Adrenal gland (tissue), 9 donors: ENCODE measurements at regions not wholly inside any gene's neighbourhood (a gene's known extent, or its start where the extent isn't known, plus 50 kb on each side); places are given as distances from the start of the nearest gene placed in this dataset.
A peak's percentile ranks its signal among the peaks of the same experiment; 100 is the strongest.

Source experiments
- DNase-seq, 7 donors: peaks; one replicate each; pipeline ENCODE4 v3.0.0-alpha.2; 2019 to 2020
- H3K27ac ChIP-seq, 5 donors: fragments of 200-600 bp; sonication (generic) in 4 of 5; 1 replicate in 3 of 5; 2 replicates in 2 of 5; pipeline versions ENCODE4 v1.5.1 to v1.8.0; 2016 to 2020; ENCODE audit warnings: mild to moderate bottlenecking in 1 of 5
- H3K27me3 ChIP-seq: fragments of 200-600 bp; 2 replicates; pipeline ENCODE4 v1.8.0; 2021
- H3K36me3 ChIP-seq, 2 donors: fragments of 200-600 bp; replicated peaks in 1 of 2; 1 replicate in 1 of 2; 2 replicates in 1 of 2; pipeline versions ENCODE4 v1.5.1 to v1.8.0; 2018 to 2022
- H3K4me1 ChIP-seq, 2 donors: fragments of 200-600 bp; replicated peaks in 1 of 2; 1 replicate in 1 of 2; 2 replicates in 1 of 2; pipeline versions ENCODE4 v1.5.1 to v1.8.0; 2018 to 2021
- H3K4me3 ChIP-seq, 4 donors: fragments of 200-600 bp; sonication (generic) in 3 of 4; one replicate each; pipeline ENCODE4 v1.5.1; 2016 to 2018
- H3K9me3 ChIP-seq, 3 donors: fragments of 200-600 bp; sonication (generic) in 1 of 3; replicated peaks in 1 of 3; 1 replicate in 2 of 3; 2 replicates in 1 of 3; pipeline versions ENCODE4 v1.5.1 to v1.8.0; 2016 to 2021
- POLR2A ChIP-seq, 2 donors: fragments of 450-650 bp; IDR thresholded peaks; one replicate each; pipeline ENCODE4 v1.6.1; 2017; ENCODE audit warnings: antibody characterized with exemption in 2 of 2, mild to moderate bottlenecking in 2 of 2, moderate library complexity in 1 of 2
- WGBS, 4 donors: extraction: QIAGEN DNeasy Blood & Tissue Kit in 2 of 4; methylation state at CpG; one replicate each; pipeline versions ENCODE4 v1.1.5 to v1.1.7; 2013 to 2017; 5-methylcytosine and 5-hydroxymethylcytosine counted together
- intact Hi-C, 2 donors: fragments of 100-400 bp; cut with DNase I; formaldehyde crosslinking; loops; one replicate each; pipeline versions ENCODE4 v1.14.1 to v1.15.0; 2022 to 2023
- TF ChIP-seq, protein P1 (sequence below), 6 experiments: fragments of 450-650 bp in 4 of 6; fragments of 200-600 bp in 2 of 6; sonication (generic) in 1 of 6; IDR thresholded peaks; 1 replicate in 5 of 6; 2 replicates in 1 of 6; pipeline versions ENCODE4 v1.5.1 to v1.8.0; 2016 to 2021; ENCODE audit warnings: antibody characterized with exemption in 6 of 6, mild to moderate bottlenecking in 2 of 6, moderate library complexity in 1 of 6
- donor health status: healthy with polysubstance abuse.
- donor health status: Bipolar disorder and iron deficiency.
- donor health status: DM: yes; HTN: yes; CAD: no.
- donor health status: DM: no; HTN: no; CAD: no.
- donor health status: DM: no; HTN: no; CAD: no.

DNA sequence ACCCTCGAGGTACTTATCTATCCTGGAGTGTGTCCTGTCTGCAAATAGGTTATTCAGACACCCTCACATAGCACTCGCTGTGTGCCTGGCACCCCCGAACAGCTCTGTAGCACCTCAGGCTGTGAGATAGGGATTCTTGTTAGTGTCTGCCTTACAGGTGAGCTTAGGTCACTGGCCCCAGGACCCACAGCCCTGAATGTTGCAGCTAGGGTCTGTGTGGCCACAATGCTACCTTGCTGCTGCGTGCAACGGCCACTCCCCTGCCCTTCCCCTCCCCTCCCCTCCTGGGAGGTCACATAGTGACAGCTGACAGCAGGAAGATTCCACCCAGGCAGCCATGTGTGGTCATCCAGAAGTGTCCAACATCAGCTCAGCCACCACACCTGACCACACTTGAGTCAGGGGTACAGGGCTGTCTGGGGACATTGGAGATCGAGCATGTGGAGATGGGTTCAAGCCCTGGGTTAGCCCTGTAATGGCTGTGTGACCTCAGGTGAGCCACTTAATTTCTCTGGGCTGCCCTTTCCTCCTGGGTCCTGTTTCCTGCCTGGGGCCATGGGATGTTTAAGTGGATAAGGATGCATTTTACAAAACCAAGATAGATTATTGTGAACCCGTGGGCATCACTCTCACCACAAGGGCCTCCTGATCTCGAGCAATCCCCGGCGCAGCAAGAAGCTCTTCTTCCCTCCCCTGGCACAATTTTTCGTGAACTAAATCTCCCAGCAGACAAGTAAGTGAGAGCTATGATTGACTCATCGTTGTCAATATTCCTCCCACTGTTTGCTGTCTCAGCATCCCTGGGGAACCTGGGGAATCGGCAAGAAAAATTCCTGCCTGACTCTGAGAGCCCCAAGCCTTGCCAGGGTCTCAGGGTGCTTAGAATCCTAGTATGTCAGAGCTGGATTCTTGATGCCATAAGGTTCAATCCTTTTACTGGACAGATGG, 208.7 kb downstream of the PTPRU start:
- intact Hi-C loops: no loop called here
- 58 to 65% (median 61%) methylated on average over 9 to 13 of the region's 13 CpGs for WGBS, 4 donors
- no peaks in the 10 kb centered on the region for H3K4me1 ChIP-seq
- H3K27me3 ChIP-seq: peaks cover 7% of the 10 kb centered on the region
- no peak overlapping the region for H3K27ac ChIP-seq
- TF ChIP-seq, protein P1, sequence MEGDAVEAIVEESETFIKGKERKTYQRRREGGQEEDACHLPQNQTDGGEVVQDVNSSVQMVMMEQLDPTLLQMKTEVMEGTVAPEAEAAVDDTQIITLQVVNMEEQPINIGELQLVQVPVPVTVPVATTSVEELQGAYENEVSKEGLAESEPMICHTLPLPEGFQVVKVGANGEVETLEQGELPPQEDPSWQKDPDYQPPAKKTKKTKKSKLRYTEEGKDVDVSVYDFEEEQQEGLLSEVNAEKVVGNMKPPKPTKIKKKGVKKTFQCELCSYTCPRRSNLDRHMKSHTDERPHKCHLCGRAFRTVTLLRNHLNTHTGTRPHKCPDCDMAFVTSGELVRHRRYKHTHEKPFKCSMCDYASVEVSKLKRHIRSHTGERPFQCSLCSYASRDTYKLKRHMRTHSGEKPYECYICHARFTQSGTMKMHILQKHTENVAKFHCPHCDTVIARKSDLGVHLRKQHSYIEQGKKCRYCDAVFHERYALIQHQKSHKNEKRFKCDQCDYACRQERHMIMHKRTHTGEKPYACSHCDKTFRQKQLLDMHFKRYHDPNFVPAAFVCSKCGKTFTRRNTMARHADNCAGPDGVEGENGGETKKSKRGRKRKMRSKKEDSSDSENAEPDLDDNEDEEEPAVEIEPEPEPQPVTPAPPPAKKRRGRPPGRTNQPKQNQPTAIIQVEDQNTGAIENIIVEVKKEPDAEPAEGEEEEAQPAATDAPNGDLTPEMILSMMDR (IDR thresholded peaks at IDR 0.05): no peak
- TF ChIP-seq POLR2A (IDR thresholded peaks at IDR 0.05): no peak
- no peak overlapping the region for H3K4me3 ChIP-seq
- H3K9me3 ChIP-seq: no peaks in the 10 kb centered on the region
- H3K36me3 ChIP-seq: no peaks in the 10 kb centered on the region
- peak in 2 of 7 donors; percentile 1 to 35 for DNase-seq

DNA sequence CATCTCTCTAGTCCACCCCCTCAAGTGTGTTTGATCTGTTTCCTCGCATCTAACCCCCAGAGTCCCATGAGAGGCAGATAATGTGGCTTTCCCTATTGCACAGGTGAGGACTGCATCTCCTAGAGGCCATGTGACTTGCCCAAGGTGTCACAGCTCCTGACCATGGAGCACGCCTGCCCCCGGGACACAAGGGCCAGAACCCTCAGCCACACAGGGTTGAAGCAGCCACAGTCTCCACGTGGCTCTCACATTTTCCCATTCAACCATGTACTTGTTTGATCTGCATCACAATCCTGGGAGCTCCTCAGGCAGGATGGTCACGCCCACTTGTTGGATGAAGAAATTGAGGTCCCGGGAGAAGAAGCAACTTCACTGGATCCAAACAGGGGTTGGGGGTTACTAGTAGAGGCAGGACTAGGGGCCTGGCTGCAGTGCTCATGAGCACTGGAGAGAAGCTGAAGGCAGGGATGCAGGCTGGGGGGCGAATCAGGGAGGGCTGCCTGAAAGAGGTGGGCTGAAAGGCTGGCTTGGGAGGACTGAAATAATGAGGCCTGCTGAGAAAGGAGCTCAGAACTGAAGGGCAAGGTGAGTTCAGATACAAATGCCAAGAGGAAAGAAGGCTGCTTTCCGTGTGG, 207.9 kb downstream of the PTPRU start:
- Histone ChIP-seq H3K27me3 (peaks cover 7% of the 10 kb centered on the region), H3K4me3 (no peak overlapping the region), H3K27ac (no peak overlapping the region), H3K4me1 (no peaks in the 10 kb centered on the region), H3K9me3 (no peaks in the 10 kb centered on the region), H3K36me3 (no peaks in the 10 kb centered on the region)
- TF ChIP-seq POLR2A (IDR thresholded peaks at IDR 0.05): no peak
- TF ChIP-seq, protein P1 (IDR thresholded peaks at IDR 0.05): no peak
- WGBS, 4 donors: 68 to 76% (median 74%) methylated on average over 7 to 8 of the region's 8 CpGs
- intact Hi-C loops: no loop called here
- peak in 2 of 7 donors; percentile 3 to 25 for DNase-seq

- H3K4me1 ChIP-seq: no peaks in the 10 kb centered on the region
- H3K9me3 ChIP-seq: no peaks in the 10 kb centered on the region
- peaks cover 7% of the 10 kb centered on the region for H3K27me3 ChIP-seq
- H3K4me3 ChIP-seq: no peak overlapping the region
- TF ChIP-seq, protein P1 (IDR thresholded peaks at IDR 0.05): no peak
- TF ChIP-seq POLR2A (IDR thresholded peaks at IDR 0.05): no peak
- DNase-seq: peak in 1 of 7 donors; percentile 29
- intact Hi-C loops: no loop called here
- no peaks in the 10 kb centered on the region for H3K36me3 ChIP-seq
- 55 to 70% (median 64%) methylated on average over 5 to 10 of the region's 10 CpGs for WGBS, 4 donors
- no peak overlapping the region for H3K27ac ChIP-seq
Observed at GRCh38 chr1:29441916-29442668, 205.8 kb downstream of the PTPRU start.

- Histone ChIP-seq H3K36me3 (no peaks in the 10 kb centered on the region), H3K4me1 (no peaks in the 10 kb centered on the region), H3K27me3 (peaks cover 7% of the 10 kb centered on the region), H3K9me3 (no peaks in the 10 kb centered on the region), H3K27ac (no peak overlapping the region), H3K4me3 (no peak overlapping the region)
- TF ChIP-seq POLR2A (IDR thresholded peaks at IDR 0.05): no peak
- DNase-seq: peak in 1 of 7 donors; percentile 23
- intact Hi-C loops: no loop called here
- WGBS, 4 donors: 58 to 79% (median 63%) methylated on average over 7 of the region's 7 CpGs
Observed at GRCh38 chr1:29439615-29440014, 203.3 kb downstream of the PTPRU start.
